Effector memory CD4-positive, alpha-beta T cell (primary cell): ENCODE measurements at regions not wholly inside any gene's neighbourhood (a gene's known extent, or its start where the extent isn't known, plus 50 kb on each side); places are given as distances from the start of the nearest gene placed in this dataset.

ENCODE experiments used
- DNase-seq, 3 donors: peaks; one replicate each; pipeline ENCODE4 v3.0.0-alpha.2; 2020
- H3K27ac ChIP-seq: 2 replicates; pipeline ENCODE4 v1.7.0; 2013; ENCODE audit warnings: mild to moderate bottlenecking, low read length, moderate library complexity; ENCODE audit not compliant: insufficient read depth, poor library complexity, severe bottlenecking
- H3K27me3 ChIP-seq: replicated peaks from 2 replicates; pipeline ENCODE4 v1.7.0; 2013; ENCODE audit warnings: mild to moderate bottlenecking, low read length; ENCODE audit not compliant: insufficient read depth, control insufficient read depth, poor library complexity, severe bottlenecking
- H3K36me3 ChIP-seq: 2 replicates; pipeline ENCODE4 v1.7.0; 2013; ENCODE audit warnings: mild to moderate bottlenecking, low read length, moderate library complexity; ENCODE audit not compliant: control insufficient read depth, insufficient read depth
- H3K4me1 ChIP-seq: 2 replicates; pipeline ENCODE4 v1.7.0; 2013; ENCODE audit warnings: low read length, mild to moderate bottlenecking; ENCODE audit not compliant: control insufficient read depth, insufficient read depth, poor library complexity, severe bottlenecking
- H3K4me3 ChIP-seq: 2 replicates; pipeline ENCODE4 v1.7.0; 2013; ENCODE audit warnings: low read length, low read depth, mild to moderate bottlenecking; ENCODE audit not compliant: insufficient read depth, poor library complexity, severe bottlenecking
- H3K9me3 ChIP-seq: 2 replicates; pipeline ENCODE4 v1.7.0; 2013; ENCODE audit warnings: mild to moderate bottlenecking, low read length, moderate library complexity; ENCODE audit not compliant: control insufficient read depth

GRCh38 chr2:239805414-239805813, 219.7 kb downstream of the NDUFA10 start:
- no peak overlapping the region for H3K4me3 ChIP-seq
- no peaks in the 10 kb centered on the region for H3K4me1 ChIP-seq
- no peak overlapping the region for H3K27ac ChIP-seq
- no peaks in the 10 kb centered on the region for H3K27me3 ChIP-seq
- H3K36me3 ChIP-seq, result no peaks in the 10 kb centered on the region
- DNase-seq, result no peak
- H3K9me3 ChIP-seq, result no peaks in the 10 kb centered on the region

DNA sequence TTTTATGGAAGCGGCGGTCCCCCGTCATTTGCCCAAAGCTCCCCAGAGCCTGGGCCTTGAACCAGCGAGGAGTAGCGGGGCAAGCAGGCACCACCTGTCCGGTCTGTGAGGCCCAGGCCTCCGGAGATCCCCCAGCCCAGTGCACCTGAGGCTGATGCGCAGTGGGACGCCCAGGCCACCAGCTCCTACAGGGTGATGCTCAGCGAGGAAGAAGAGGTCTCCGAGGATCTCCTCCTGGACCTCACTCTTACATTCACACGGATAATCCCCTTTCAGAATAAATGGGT, 220.2 kb downstream of the NDUFA10 start:
- Histone ChIP-seq H3K4me3 (no peak overlapping the region), H3K36me3 (no peaks in the 10 kb centered on the region), H3K4me1 (no peaks in the 10 kb centered on the region), H3K27ac (no peak overlapping the region), H3K27me3 (no peaks in the 10 kb centered on the region), H3K9me3 (no peaks in the 10 kb centered on the region)
- DNase-seq, result no peak

GRCh38 chr2:239804161-239805042, 220.7 kb downstream of the NDUFA10 start:
- Histone ChIP-seq H3K4me3 (no peak overlapping the region), H3K36me3 (no peaks in the 10 kb centered on the region), H3K9me3 (no peaks in the 10 kb centered on the region), H3K27ac (no peak overlapping the region), H3K27me3 (no peaks in the 10 kb centered on the region), H3K4me1 (no peaks in the 10 kb centered on the region)
- DNase-seq, result no peak

- DNase-seq, result no peak
- no peak overlapping the region for H3K27ac ChIP-seq
- H3K36me3 ChIP-seq, result no peaks in the 10 kb centered on the region
- H3K9me3 ChIP-seq, result no peaks in the 10 kb centered on the region
- no peak overlapping the region for H3K4me3 ChIP-seq
- H3K4me1 ChIP-seq, result no peaks in the 10 kb centered on the region
- H3K27me3 ChIP-seq, result no peaks in the 10 kb centered on the region
Observed at GRCh38 chr2:239803766-239804115, 221.4 kb downstream of the NDUFA10 start.

DNA sequence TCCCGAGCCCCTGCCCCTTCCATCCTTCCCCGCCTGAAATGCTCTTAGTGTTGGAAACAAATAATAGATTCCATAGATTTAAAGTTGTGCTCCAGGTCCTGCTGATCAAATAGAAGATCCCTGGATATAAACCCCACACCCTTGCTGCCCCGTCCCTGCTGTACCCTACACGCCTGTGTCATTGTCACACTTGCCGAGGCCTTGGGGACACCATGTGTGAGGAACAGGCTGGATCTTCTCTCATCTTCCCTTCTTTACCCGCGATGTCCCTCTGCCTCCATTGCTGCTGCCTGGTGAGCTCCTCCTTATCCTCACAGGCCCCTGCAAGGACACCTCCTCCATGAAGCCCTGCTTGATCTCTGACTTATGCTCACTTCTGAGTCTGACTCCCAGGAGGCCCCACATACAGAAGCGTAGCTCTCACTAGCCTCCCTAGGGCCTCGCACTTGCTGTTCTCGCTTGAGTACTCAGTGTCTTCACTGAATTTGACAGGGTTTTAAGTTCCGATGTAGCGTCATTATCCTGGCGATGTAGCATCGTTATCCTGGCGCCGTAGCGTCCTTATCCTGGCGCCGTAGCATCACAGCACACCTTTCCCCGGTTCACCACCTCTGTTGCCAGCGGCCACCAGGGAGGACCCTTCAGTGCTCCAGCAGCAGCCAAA, 221.9 kb downstream of the NDUFA10 start:
- Histone ChIP-seq H3K36me3 (no peaks in the 10 kb centered on the region), H3K4me1 (no peaks in the 10 kb centered on the region), H3K27me3 (no peaks in the 10 kb centered on the region), H3K27ac (no peak overlapping the region), H3K4me3 (no peak overlapping the region), H3K9me3 (no peaks in the 10 kb centered on the region)
- no peak for DNase-seq

- Histone ChIP-seq H3K27me3 (no peaks in the 10 kb centered on the region), H3K9me3 (no peaks in the 10 kb centered on the region), H3K4me1 (no peaks in the 10 kb centered on the region), H3K27ac (no peak overlapping the region), H3K36me3 (no peaks in the 10 kb centered on the region), H3K4me3 (no peak overlapping the region)
- no peak for DNase-seq
Observed at GRCh38 chr2:239802185-239802649, 222.9 kb downstream of the NDUFA10 start.

GRCh38 chr2:239801404-239802184, 223.5 kb downstream of the NDUFA10 start:
- Histone ChIP-seq H3K36me3 (no peaks in the 10 kb centered on the region), H3K4me3 (no peak overlapping the region), H3K4me1 (no peaks in the 10 kb centered on the region), H3K27me3 (no peaks in the 10 kb centered on the region), H3K27ac (no peak overlapping the region), H3K9me3 (no peaks in the 10 kb centered on the region)
- DNase-seq, result no peak

DNA sequence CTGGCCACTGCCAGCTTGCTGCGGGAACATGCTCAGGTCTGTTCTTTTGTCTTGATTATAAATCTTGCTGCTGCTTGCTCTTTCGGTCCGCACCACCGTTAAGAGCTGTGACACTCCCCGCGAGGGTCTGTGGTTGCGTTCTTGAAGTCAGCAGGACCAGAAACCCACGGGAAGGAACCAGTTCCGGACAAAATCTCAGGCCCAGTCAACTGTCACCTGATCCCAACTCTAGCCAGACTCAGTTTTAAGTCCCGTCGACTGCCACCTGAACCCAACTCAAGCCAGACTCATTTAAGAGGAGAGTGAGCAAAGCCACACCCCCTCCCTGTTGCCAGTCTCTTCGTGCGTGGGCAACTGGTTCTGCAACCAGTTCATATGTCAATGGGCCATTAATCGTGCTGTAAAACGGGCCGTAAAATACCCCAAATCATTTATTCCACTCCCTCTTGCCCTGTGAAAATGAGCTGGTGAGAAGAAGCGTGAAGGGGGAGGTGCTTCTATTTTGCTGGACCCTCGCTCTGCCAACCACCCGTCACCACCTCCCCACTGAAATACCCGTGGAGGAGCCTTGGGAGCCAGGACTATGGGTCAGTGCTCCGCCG, 224.3 kb downstream of the NDUFA10 start:
- Histone ChIP-seq H3K4me3 (no peak overlapping the region), H3K9me3 (no peaks in the 10 kb centered on the region)
- DNase-seq, result no peak

GRCh38 chr2:239797316-239797715, 227.8 kb downstream of the NDUFA10 start:
- Histone ChIP-seq H3K27ac (no peak overlapping the region), H3K36me3 (no peaks in the 10 kb centered on the region), H3K9me3 (no peaks in the 10 kb centered on the region), H3K4me3 (no peak overlapping the region), H3K27me3 (no peaks in the 10 kb centered on the region), H3K4me1 (no peaks in the 10 kb centered on the region)
- no peak for DNase-seq

More for the DNA sequence above, 224.3 kb downstream of the NDUFA10 start:
- Histone ChIP-seq H3K4me1 (no peaks in the 10 kb centered on the region), H3K27me3 (no peaks in the 10 kb centered on the region), H3K27ac (no peak overlapping the region), H3K36me3 (no peaks in the 10 kb centered on the region)
